OCI-LY7 (cell line): ENCODE measurements at regions not wholly inside any gene's neighbourhood (a gene's known extent, or its start where the extent isn't known, plus 50 kb on each side); places are given as distances from the start of the nearest gene placed in this dataset.

ENCODE experiments used
- BruUV-seq: library from RNA; stranded (reverse); fragments of 400-500 nt; replicated peaks from 2 replicates; lab custom pipeline; 2021; lab: Mats Ljungman, UMichigan
- CTCF ChIA-PET: fragments of 300-600 bp; sonication (Branson Sonifier 250); formaldehyde crosslinking; loops from one replicate; lab custom pipeline; 2022; ENCODE audit warnings: antibody characterized with exemption; ENCODE audit not compliant: unreplicated experiment; lab: Charles Lee
- POLR2A ChIA-PET: fragments of 300-600 bp; sonication (Branson Sonifier 250); formaldehyde crosslinking; loops from one replicate; lab custom pipeline; 2022; ENCODE audit warnings: antibody characterized with exemption; lab: Charles Lee
- DNase-seq: peaks from one replicate; pipeline ENCODE4 v3.0.0-alpha.2; 2015; ENCODE audit warnings: low spot score
- H2AFZ ChIP-seq: fragments of 200-600 bp; sonication (generic), shearing (Covaris generic); 2 replicates; pipeline ENCODE4 v1.6.1; 2014; ENCODE audit warnings: mild to moderate bottlenecking, antibody characterized with exemption, low read length, moderate library complexity
- H3K27ac ChIP-seq: fragments of 200-600 bp; sonication (generic); 2 replicates; pipeline ENCODE4 v1.5.1; 2014; ENCODE audit warnings: mixed run types, low read depth, mild to moderate bottlenecking, moderate library complexity, low read length, inconsistent platforms; ENCODE audit not compliant: poor library complexity, severe bottlenecking
- H3K36me3 ChIP-seq: fragments of 200-600 bp; sonication (generic); 2 replicates; pipeline ENCODE4 v1.6.1; 2014; ENCODE audit warnings: mild to moderate bottlenecking, antibody characterized with exemption, low read length, moderate library complexity, mixed read lengths; ENCODE audit not compliant: insufficient read depth
- H3K4me1 ChIP-seq: fragments of 200-600 bp; sonication (generic); 2 replicates; pipeline ENCODE4 v1.5.1; 2014; ENCODE audit warnings: mild to moderate bottlenecking, low read length; ENCODE audit not compliant: insufficient read depth, poor library complexity, severe bottlenecking
- H3K4me2 ChIP-seq: fragments of 200-600 bp; sonication (generic); 2 replicates; pipeline ENCODE4 v1.6.1; 2014; ENCODE audit warnings: mild to moderate bottlenecking, low read length
- H3K4me3 ChIP-seq: fragments of 200-600 bp; sonication (generic); 2 replicates; pipeline ENCODE4 v1.5.1; 2014; ENCODE audit warnings: mild to moderate bottlenecking, low read depth, low read length; ENCODE audit not compliant: poor library complexity, severe bottlenecking
- H3K79me2 ChIP-seq: fragments of 200-600 bp; sonication (generic); 2 replicates; pipeline ENCODE4 v1.6.1; 2016; ENCODE audit warnings: low read depth, mild to moderate bottlenecking, low read length, moderate library complexity, mixed read lengths; ENCODE audit not compliant: insufficient read depth
- H3K9me2 ChIP-seq: fragments of 200-600 bp; sonication (generic); 2 replicates; pipeline ENCODE4 v1.6.1; 2016; ENCODE audit warnings: mild to moderate bottlenecking, low read length, mixed read lengths; ENCODE audit not compliant: insufficient read depth
- H3K9me3 ChIP-seq: fragments of 200-600 bp; sonication (generic); 2 replicates; pipeline ENCODE4 v1.6.1; 2014; ENCODE audit warnings: mild to moderate bottlenecking, mixed run types, low read length, mixed read lengths
- H4K20me1 ChIP-seq: fragments of 200-600 bp; sonication (generic); 2 replicates; pipeline ENCODE4 v1.6.1; 2014; ENCODE audit warnings: mild to moderate bottlenecking, antibody characterized with exemption, low read length, moderate library complexity, mixed read lengths; ENCODE audit not compliant: insufficient read depth
- EZH2phosphoT487 ChIP-seq: fragments of 200-600 bp; sonication (generic); IDR thresholded peaks from 2 replicates; pipeline ENCODE4 v1.6.1; 2018; ENCODE audit warnings: low read depth, borderline replicate concordance, mild to moderate bottlenecking, mixed run types, antibody characterized with exemption, low read length, moderate library complexity, mixed read lengths
- intact Hi-C: fragments of 100-400 bp; cut with micrococcal nuclease; formaldehyde crosslinking; loops from one replicate; pipeline ENCODE4 v1.10.0; 2022; ENCODE audit not compliant: unreplicated experiment
- TF ChIP-seq, protein P1 (sequence below): fragments of 200-600 bp; sonication (generic); conservative IDR thresholded peaks from 2 replicates; pipeline ENCODE4 v1.5.1; 2014; ENCODE audit warnings: mild to moderate bottlenecking, antibody characterized with exemption, low read length, moderate library complexity, mixed read lengths

DNA sequence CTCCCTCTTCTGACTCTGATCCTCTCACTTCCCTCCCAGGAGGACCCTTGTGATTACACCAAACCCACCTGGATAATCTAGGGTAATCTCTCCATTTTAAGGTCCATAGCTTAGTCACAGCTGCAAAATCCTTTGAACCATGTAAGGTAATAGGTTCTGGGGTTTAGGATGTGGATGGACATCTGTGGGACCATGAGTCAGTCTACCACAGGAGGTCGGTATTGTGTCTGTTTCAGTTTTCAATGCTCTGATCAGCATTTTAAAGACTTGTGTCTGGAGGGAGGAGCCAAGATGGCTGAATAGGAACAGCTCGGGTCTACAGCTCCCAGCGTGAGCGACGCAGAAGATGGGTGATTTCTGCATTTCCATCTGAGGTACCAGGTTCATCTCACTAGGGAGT is 112.6 kb downstream of the CAVIN4 start:
- no TSS peak for BruUV-seq
- Histone ChIP-seq H3K4me2 (no peak overlapping the region), H3K9me2 (no peaks in the 10 kb centered on the region), H2AFZ (no peak overlapping the region), H3K4me1 (no peaks in the 10 kb centered on the region), H4K20me1 (no peaks in the 10 kb centered on the region), H3K4me3 (no peak overlapping the region), H3K9me3 (no peaks in the 10 kb centered on the region), H3K79me2 (no peaks in the 10 kb centered on the region), H3K36me3 (no peaks in the 10 kb centered on the region), H3K27ac (no peak overlapping the region)
- intact Hi-C loops: no loop called here
- TF ChIP-seq, protein P1, sequence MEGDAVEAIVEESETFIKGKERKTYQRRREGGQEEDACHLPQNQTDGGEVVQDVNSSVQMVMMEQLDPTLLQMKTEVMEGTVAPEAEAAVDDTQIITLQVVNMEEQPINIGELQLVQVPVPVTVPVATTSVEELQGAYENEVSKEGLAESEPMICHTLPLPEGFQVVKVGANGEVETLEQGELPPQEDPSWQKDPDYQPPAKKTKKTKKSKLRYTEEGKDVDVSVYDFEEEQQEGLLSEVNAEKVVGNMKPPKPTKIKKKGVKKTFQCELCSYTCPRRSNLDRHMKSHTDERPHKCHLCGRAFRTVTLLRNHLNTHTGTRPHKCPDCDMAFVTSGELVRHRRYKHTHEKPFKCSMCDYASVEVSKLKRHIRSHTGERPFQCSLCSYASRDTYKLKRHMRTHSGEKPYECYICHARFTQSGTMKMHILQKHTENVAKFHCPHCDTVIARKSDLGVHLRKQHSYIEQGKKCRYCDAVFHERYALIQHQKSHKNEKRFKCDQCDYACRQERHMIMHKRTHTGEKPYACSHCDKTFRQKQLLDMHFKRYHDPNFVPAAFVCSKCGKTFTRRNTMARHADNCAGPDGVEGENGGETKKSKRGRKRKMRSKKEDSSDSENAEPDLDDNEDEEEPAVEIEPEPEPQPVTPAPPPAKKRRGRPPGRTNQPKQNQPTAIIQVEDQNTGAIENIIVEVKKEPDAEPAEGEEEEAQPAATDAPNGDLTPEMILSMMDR: no peak
- TF ChIP-seq EZH2phosphoT487: no peak
- ChIA-PET CTCF (no interaction called here), POLR2A (no interaction called here)
- no peak for DNase-seq

DNA sequence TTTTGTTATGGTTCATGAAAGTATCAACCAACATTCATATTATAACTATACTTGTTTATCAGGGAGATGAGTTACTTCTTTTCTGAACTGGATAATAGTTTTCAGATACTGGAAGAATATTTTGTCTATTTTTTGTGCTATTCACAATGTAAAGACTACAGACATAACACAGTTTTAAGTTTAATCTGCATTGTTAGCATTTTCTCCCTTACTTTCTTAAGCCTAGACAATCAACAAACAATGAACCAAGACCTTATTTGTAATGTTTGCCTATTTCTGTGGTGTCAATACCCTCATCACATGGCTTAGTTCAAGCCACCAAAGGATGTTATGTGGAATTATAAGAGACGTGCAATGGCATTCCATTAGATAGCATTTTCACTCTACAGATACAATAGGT is 119.5 kb downstream of the CAVIN4 start:
- Histone ChIP-seq H3K36me3 (no peaks in the 10 kb centered on the region), H3K79me2 (no peaks in the 10 kb centered on the region), H3K4me3 (no peak overlapping the region), H2AFZ (no peak overlapping the region), H4K20me1 (no peaks in the 10 kb centered on the region), H3K9me3 (no peaks in the 10 kb centered on the region), H3K27ac (no peak overlapping the region), H3K4me1 (no peaks in the 10 kb centered on the region), H3K9me2 (no peaks in the 10 kb centered on the region), H3K4me2 (no peak overlapping the region)
- CTCF ChIA-PET: no interaction called here
- no peak for DNase-seq
- TF ChIP-seq, protein P1: no peak
- no peak for TF ChIP-seq EZH2phosphoT487
- POLR2A ChIA-PET: interaction anchor here (0.7 kb wide), 1 partner anchor 26 kb away, joined by 4 read pairs; no protein-coding TSS in a partner anchor
- intact Hi-C loops: no loop called here
- no TSS peak for BruUV-seq

DNA sequence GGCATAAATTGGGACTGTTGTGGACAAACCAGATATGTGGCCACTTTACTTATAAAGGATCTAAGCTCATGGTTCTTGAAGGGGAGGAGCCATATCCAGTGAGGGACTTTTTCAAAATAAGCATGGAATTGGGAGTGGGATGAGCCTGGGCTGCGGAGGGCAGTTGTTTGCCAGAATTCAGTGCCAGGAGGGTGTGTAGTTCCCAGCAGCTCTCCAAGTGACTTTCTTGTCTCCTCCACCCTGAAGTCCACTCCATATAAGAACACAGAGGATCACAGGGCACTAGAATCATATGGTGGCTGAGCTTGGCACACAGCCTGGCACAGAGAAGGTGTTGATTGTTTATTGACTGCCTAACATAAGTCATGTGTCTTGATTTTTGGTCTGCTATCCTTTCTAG is 121.1 kb downstream of the CAVIN4 start:
- intact Hi-C loops: no loop called here
- CTCF ChIA-PET: no interaction called here
- H3K9me3 ChIP-seq: no peaks in the 10 kb centered on the region
- H3K4me2 ChIP-seq: no peak overlapping the region
- no TSS peak for BruUV-seq
- H3K4me1 ChIP-seq: no peaks in the 10 kb centered on the region
- no peak for DNase-seq
- H3K9me2 ChIP-seq: no peaks in the 10 kb centered on the region
- H3K4me3 ChIP-seq: no peak overlapping the region
- no peaks in the 10 kb centered on the region for H3K36me3 ChIP-seq
- no peaks in the 10 kb centered on the region for H3K79me2 ChIP-seq
- TF ChIP-seq EZH2phosphoT487: no peak
- TF ChIP-seq, protein P1: no peak
- POLR2A ChIA-PET: interaction anchor here (1.3 kb wide), 1 partner anchor 25 kb away, joined by 4 read pairs; no protein-coding TSS in a partner anchor
- H3K27ac ChIP-seq: no peak overlapping the region
- no peaks in the 10 kb centered on the region for H4K20me1 ChIP-seq
- H2AFZ ChIP-seq: no peak overlapping the region
